MM.1S (cell line): ENCODE measurements at regions not wholly inside any gene's neighbourhood (a gene's known extent, or its start where the extent isn't known, plus 50 kb on each side); places are given as distances from the start of the nearest gene placed in this dataset.

Experiments
- EZH2 ChIP-seq: fragments of 300-600 bp; sonication (generic); optimal IDR thresholded peaks from 2 replicates; pipeline ENCODE3; 2017; ENCODE audit warnings: low read depth, mild to moderate bottlenecking, antibody characterized with exemption, low read length, mixed read lengths
- EZH2phosphoT487 ChIP-seq: fragments of 300-600 bp; sonication (generic); IDR thresholded peaks from 2 replicates; pipeline ENCODE4 v1.6.1; 2018; ENCODE audit warnings: antibody characterized with exemption, low read length
- TF ChIP-seq, protein P1 (sequence below): fragments of 300-600 bp; sonication (generic); IDR thresholded peaks from 2 replicates; pipeline ENCODE4 v1.5.1; 2016; ENCODE audit warnings: antibody characterized with exemption, low read length, mixed read lengths

DNA sequence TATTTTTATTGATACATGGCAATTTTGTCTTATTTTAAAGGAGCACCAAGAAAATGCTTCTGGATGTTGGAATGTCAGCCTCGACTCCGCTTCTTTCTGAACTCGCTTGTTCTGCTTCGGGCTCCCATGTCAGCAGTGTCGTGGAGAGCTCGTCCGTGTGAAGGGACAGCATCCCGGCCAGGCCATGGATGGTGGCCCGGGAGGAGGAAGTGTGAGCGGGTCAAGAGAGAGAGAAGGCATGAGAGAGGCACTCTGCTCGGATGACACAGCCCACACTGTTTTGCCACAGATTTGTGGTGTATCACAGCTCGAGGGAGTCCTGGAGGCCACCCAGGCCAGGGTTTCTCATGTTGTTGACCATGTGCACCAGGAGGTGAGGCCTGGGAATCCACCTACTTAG lies 107.0 kb downstream of the TRAPPC11 start:
- TF ChIP-seq, protein P1, sequence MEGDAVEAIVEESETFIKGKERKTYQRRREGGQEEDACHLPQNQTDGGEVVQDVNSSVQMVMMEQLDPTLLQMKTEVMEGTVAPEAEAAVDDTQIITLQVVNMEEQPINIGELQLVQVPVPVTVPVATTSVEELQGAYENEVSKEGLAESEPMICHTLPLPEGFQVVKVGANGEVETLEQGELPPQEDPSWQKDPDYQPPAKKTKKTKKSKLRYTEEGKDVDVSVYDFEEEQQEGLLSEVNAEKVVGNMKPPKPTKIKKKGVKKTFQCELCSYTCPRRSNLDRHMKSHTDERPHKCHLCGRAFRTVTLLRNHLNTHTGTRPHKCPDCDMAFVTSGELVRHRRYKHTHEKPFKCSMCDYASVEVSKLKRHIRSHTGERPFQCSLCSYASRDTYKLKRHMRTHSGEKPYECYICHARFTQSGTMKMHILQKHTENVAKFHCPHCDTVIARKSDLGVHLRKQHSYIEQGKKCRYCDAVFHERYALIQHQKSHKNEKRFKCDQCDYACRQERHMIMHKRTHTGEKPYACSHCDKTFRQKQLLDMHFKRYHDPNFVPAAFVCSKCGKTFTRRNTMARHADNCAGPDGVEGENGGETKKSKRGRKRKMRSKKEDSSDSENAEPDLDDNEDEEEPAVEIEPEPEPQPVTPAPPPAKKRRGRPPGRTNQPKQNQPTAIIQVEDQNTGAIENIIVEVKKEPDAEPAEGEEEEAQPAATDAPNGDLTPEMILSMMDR = no peak
- TF ChIP-seq EZH2phosphoT487 (no peak), EZH2 (no peak)
